NCI-H2029 (cell line): ENCODE measurements at regions not wholly inside any gene's neighbourhood (a gene's known extent, or its start where the extent isn't known, plus 50 kb on each side); places are given as distances from the start of the nearest gene placed in this dataset.

Experiments used
- DNase-seq: peaks from one replicate; lab custom pipeline; 2025; lab: John Stamatoyannopoulos, UW

DNA sequence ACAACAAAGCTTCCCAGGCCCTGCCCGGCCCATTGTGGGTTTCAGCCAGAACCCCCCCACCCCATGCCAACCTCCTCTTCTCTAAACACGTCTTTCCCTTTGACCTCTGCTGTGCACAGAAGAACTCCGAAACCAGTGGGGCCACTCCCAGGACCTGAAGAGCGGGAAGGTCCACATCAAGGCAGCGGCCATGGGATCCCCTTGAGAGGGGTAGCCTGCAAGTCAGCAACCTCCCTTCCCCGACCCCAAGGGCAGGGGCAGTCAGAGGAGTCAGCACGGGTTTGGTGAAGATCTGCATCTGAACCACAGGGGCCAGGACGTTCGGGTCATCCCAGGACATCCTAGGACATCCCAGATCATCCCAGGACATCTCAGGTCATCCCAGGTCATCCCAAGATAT is 379.9 kb upstream of the IRX4 start:
- DNase-seq = no peak

DNA sequence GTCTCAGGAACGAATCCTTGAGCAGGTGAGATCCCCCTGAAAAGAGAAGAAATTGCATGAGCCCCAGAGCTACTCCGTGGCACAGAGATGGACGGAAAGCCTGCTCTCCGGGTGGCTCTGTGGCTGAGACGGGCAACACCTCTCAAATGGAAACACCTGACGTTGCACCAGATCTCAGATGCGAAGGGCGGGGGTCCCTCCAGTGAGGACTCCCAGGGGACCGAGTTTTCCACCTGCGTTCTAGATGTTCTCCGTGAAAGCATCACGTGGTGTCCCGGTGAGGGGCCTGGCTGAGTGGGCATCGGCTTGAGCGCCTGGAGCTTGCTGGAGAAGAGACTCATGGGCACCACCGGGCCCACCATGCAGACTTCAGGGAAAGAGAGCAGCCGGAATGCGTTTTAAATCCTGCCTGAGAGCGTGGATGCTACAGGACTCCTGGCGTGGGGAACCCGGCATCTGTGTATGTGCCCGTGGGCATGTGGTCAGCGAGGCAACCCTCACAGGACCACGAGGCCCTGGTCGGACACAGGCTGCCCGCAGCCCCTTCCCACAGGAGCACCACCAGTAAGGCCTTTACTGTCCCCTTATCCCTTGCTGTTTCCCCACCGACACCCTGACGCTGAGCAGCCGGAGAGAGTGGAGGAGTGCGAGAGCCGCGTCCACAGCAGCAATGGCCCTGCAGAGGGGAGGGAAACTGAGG is 378.4 kb upstream of the IRX4 start:
- DNase-seq = no peak

DNA sequence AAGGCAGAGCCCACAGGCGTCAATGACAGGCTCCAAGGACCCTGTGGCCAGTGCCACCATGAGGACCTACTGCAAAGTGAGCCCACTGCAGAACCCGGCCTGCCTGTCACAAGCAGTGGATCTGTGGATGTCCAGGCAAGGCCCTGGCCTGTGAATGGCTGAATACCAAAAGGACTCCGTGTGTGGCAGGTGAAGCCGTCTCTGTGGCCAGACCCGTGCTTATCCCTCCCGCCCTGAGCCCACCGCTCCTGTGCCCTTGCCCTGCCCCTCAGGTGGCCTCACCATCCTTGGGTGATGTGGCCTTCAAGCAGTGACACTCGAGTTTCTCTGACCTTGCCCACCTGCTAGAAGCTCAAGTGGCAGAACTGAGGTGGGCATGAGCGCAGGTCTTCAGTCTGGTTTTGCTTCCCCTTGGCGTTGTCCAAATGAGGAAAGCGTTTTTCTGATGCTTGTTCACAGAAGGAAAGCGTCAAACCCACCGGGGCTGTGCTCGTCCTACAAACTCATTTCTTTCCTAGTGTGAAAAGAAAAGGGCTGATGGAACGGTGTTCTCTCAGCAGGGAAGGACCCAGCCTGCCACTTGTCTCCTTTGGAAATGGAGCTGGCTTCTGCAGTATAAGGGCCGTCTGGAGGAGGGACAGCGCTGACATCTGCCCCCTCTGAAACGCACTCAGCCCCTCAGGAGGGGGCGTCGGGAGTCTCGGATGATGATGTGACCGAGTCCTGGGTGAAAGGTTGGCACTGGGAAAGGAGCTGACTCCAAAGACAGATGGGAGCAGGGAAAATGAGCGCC is 377.7 kb upstream of the IRX4 start:
- DNase-seq = no peak

DNA sequence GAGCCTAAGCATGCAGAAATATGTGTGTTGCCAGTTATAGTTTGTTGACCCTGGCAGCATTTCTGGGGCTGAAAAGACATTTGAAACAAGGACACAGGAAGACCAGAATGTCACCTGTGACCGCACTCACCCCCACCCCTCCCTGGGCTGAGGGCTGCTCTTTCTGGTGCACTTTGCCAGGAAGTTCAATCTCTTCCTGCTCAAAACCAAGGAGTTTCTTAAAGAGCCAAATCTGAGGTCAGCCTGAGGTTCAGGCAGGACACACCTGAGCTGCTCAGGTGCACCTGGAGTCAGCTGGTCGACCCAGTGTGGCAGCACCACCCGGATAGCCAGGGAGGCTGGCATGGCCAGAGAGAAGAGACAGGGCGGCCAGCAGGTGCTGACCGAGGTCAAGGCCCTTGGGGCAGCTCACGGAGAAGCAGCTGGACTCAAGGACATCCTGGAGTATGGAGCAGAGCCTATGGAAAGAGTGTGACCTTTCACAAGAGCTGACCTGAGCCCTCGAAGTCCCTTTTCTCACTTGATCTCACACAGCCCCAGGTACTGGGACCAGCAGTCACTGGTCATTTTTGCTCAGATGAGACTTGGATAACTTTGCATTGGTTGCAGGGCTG is 376.9 kb upstream of the IRX4 start:
- no peak for DNase-seq

DNA sequence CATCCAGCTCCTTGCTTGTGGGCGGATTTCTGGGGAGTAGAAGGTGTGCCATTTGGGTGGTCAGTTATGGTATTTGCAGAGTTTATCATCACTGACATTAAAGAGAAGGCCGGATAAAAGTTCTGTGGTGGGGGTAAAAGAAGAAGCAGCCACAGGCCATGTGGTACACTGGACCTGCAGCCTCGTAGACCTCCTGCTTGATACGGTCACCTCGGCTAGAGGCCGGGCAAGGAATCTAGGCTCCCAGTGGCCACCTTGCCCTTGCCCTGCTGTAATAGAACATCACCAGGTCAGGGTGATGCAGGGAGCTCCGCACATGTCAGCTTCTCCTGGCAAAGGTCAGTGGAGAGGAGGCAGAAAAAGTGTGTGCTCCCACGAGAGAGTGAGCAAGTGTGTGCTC is 376.1 kb upstream of the IRX4 start:
- no peak for DNase-seq

DNA sequence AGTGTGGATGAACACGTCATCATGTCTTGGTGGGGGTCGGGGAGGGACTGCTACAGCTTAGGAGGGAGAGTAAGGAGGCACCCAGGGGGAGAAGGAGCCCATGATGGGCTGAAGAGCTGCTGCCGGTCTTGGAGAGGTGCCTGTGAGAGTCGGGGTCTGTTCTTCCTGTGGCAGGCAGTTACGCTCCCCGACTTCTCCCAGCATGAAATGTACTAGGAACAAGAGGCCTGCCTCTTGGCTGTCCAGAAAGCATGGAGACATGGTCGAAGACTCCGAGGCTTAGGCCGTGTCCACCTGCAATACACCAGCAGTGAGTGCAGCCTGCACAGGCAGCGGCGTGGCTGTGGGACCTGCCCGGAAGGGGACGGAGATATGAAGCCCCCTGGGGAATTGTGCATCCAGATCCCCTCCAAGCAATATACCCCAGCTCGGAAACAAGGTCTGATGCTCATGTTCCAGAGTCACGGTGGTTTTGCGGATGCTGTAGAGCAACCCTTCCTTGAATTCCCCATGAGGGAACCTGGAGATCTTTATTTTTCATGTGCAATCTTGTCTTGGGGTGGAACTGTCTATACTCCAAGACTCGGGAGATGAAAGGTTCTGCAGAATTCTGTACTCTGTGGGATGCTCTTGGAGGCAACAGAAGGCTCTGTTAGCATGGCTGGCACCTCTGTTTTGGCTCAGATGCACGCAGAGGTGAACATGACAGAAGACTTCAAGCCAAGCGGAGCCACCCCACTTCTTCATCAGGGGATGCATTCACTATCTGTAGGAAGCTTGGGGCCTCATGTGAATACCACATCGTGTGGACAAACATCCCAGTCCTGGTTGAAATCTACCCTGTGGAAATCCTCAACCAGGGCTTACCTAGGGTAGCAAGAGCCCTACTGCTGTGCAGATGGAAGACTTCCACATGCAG is 374.9 kb upstream of the IRX4 start:
- DNase-seq = no peak

DNA sequence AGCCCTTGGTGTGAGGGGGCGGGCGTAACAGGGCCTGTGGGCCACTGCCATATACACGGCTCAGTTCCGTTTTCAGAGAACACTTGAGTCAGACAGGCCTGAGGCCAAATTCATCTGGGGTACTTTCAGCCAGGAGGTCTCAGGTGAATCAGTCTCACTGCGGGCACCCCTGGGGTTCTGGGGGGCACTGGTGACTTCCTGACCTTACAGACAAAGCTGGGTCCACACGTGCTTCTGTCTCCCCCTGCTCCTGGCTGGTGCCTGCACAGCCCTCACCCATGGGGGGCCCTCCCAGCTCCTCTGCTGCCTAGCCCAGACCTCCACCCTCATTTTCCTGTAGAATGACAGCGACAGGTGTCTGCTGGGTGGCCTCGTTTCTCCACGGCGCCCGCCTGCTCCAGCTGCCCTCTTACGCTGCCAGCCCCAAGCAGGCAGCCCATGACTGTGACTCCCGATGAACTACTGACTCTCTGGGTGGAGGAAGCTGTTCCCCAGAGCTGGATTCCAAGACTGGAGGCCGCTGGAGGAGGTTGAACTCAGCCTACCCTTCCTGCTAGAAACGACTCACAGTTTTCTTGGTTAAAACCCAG is 374.1 kb upstream of the IRX4 start:
- no peak for DNase-seq

DNA sequence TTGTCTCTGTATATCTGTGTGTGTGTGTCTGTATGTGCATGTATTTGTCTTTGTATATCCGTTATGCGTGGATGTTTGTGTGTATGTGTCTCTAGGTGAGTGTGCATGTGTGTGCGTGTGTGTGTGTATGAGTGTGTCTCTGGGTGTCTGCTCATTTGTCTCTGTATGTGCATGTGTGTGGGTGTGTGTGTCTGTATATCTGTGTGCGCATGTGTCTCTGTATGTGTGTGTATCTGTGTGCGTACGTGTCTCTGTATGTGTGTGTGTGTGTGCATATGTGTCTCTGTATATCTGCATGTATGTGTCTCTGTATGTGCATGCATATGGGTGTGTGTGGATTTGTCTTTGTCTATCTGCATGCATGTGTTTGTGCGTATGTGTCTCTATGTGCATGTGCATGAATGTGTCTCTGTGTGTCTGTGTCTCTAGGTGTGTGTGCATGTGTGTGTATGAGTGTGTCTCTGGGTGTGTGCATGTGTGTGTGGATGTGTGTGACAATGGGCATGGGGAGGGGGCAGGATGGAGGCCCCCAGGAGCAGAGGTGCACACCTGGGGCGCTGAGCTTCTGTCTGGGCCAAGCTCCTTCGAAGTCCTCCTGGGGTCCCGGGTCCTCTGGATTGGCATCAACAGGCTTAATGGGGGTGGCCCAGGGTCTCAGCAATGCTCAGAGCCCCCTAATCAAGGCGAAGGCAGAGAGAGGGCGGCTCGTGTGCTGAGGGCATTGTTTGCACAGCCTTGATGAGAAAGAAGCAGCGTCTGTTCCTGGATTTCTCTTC is 373.4 kb upstream of the IRX4 start:
- DNase-seq = no peak

DNA sequence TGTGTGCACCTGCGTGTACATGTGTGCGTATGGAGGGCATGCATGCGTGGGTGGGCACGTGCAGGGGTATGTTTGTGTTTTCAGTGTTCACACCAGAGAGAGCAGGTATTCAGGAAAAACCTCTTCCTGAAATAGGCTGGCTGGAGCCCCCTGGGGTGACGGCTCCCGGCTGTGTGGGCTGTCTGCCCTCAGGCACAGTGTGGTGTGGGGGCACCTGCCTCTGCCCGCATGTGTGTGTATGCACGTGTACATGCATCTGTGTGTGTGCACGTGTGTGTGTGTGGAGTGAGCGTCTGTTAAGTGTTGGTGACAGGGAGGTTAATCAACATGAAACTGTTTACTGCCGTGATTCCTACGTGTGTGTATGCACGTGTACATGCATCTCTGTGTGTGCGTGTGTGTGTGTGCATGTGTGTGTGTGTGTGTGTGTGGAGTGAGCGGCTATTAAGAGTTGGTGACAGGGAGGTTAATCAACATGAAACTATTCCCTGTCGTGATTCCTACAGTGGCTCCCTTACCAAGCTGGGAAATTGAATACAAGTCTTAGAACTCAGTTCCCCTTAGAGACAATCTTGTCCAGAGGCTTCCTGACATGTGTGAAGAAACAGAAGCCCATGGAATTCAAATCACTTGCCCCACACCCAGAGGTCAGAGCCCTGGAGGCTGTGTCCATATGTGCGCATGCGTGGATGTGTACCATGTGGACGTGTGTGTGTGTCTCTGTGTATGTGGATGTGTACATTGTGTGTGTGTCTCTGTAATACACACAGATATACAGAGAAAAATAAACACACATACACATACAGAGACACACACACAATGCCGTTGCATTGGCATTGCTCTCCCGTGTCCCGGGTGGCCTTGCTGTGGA is 372.4 kb upstream of the IRX4 start:
- DNase-seq = no peak

DNA sequence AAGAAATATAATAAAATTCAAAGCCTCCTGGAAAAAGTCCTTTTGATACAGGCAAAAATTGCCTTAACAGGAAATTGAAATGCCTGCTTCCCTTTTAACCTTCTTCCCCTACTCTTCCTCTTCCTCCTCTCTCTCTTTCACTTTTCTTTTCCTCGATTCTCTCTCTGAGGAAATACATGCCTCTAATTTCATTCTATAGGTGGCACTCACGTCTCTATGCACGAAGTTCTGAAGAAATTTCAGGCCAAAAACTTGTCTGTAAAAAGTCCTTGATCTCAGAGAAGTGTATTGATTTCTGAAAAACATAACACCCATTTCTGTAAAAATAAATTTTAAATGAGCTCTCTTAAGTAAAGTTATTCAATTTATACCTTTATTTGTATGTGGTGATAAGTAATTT is 371.7 kb upstream of the IRX4 start:
- no peak for DNase-seq

DNA sequence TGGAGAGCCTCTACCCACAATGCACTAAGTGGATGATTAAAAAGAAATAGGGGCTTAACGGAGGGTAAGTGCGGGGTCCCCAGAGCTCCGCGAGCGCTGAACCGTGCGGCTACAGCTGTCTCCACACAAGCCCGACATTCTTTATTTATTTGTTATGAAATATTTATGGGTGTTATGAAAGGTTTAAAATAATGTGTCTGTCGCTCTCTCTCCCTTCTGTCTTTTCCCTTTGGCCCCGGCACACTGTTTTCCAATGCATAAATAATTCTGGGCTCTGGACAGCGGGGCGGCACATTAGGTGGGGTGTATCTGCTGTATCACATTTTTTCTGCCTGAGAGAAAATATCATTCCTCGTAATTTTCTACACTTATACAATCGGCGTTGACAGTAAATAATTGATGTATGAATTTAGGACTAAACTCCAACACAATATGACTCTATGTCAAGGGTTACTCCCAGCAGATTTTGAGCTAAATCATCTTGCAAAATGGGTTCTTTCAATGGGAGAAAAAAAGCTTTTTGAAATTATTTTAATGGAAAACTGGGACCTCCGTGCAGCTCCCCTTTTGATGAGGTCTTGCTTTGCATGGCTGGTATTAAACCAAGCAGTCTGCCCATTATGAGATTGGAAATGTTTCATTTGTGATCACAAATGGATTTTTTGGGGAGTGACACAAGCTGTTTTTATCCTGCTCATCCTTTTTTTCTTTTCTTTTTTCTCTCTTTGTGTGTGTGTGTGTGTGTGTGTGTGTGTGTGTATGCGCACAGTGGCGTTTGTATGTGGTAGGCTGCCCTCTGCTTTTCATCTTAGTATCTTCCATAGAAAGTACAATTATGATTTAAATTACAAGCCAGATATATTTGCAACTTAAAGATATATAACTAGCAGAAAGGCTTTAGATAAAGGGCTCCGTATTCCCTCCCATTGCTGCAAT is 370.6 kb upstream of the IRX4 start:
- DNase-seq = no peak

DNA sequence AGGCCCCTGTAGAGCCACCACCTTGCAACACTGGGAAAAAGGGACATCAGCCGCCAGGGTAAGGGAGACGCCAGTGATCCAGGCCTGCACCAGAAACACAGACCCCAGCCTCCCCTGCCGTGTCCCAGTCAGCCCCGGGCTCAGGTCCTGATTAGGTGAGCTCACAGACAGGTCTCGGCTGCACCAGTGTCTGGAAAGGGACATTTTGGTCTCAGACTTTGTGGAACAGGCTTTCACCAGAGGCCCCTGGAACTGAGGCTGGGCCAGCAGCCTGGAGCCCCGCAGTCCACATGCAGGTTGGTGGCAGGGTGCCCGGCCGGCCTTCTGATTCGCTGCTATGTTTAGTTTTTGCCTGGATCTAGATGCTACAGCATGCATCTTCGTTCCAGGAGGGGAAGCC is 369.0 kb upstream of the IRX4 start:
- no peak for DNase-seq

DNA sequence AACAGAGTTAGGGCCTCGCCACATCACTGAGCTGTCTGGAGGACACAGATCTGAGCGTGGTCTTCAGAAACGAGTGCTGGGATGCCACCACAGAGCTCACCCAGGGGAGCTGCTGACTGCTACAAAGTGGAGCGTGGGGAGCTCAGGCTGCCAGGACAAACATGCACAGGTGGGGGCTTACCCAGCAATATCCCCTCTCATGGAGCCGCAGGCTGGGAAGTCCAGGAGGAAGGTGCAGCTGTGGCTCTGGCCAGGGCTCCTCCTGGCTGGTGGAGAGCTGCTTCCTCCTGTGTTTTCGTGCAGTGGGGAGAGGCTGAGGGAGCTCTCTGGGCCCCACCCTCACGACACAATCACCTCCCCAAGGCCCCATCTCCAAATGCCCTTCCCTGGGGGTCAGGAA is 368.6 kb upstream of the IRX4 start:
- no peak for DNase-seq

DNA sequence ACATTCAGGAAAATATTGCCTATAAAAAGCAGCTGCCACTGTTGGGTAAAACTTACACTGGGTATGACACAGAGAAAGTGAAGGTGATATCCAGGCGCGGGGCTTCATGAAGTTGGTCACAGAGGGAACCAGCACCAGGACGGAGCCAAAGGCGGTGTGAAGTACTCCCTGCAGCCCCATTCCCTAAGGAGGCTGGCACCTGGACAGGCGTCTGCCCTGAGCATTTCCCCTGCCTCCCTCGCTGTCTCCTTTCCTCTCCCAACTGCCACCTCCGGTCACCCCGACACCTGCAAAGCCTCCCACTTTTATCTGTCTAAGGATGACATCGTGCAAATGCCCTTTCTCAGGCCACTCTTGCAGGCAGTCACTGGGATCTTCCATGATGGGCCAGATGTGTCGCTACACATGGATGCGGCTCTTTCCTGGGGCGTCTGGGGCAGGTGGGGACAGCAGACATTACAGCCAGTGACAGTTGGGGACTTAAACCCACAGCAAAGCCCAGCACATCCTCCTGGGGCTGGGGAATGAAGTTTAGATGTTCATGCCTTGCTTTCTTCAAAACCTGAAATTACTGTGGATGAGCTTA is 367.7 kb upstream of the IRX4 start:
- no peak for DNase-seq

DNA sequence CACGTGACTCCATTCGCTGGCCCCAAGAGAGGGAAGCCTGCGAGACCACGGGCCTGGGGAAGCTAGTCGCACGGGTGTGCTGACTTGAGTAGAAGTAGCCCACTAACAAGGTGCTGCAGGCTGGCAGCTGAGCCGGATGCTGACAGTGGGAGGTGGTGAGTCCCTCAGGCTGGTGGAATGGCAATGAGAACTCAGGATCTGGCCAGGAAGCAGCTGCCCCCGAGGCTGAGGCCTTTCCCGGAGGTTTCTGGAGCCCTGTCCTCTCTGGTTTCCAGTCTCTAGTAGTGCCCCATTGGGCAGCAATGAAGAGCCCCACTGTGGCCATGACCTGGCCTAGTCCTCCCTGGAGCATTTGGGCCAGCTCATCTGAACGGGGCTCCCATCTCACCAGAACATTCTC is 366.7 kb upstream of the IRX4 start:
- DNase-seq = no peak

DNA sequence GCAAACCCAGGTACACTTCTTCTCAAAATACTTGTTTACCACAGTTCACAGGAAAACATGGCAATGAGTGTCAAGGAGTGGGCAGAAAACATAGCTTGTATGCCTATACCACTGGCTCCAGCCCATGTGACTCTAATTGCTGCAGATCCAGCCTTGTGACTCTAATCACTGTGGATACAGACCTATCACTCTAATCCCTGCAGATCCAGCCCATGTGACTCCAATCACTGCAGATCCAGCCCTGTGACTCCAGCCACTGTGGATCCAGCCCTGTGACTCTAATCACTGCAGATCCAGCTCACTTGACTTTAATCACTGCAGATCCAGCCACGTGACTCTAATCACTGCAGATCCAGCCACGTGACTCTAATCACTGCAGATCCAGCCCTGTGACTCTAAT is 366.3 kb upstream of the IRX4 start:
- DNase-seq = no peak

DNA sequence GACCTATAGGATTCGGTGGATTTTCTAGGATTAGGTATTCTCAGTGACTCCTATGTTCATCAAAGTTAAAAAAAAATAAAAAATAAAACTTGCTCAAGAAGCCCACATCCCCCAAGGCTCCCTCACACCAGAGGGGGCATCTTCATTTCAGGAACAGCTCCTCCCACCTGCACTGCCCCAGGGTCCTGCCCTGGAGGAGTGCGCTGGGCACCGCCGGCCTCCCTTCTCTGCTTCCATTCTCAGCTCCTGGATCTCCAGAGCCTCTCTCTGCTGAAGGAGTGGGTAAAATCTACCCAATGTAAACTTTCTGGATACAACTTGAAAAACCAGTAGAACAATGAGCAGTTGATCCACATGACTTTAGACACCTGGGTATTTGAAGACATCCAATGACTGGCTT is 359.8 kb upstream of the IRX4 start:
- DNase-seq = no peak

DNA sequence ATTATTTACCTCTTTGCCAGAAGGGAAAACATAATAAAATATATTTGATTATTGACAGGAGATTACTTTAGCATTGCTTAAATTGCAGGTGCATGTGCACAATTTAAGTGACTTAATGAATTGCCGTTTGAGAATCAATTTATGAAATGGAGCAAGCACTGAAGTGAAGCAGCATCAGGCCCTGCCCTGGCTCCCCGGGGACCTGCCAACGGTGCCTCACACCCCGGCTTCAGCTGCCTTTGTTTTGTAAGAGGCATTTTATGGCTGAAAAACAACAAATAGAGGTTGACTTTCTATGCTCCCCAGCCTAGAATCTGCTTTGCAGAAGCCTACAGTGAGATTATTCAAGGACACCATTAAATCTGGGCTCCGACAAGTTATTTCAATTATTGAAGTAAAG is 359.1 kb upstream of the IRX4 start:
- DNase-seq = no peak
